ENCODE measurements at regions not wholly inside any gene's neighbourhood (a gene's known extent, or its start where the extent isn't known, plus 50 kb on each side); places are given as distances from the start of the nearest gene placed in this dataset.
"Not testable (repeated sequence)": the region's sequence is repeated elsewhere in the genome, so short reads cannot be mapped to it uniquely, and the experiment has no call there.

- not testable (repeated sequence) for DNase-seq (ENCODE audit: low spot score)
Measured at GRCh38 chr2:91571239-91571923, 2879.9 kb downstream of the RPIA start.

GRCh38 chr2:91573018-91573417 lies 2881.5 kb downstream of the RPIA start:
- not testable (repeated sequence) for DNase-seq (ENCODE audit: low spot score)

DNA sequence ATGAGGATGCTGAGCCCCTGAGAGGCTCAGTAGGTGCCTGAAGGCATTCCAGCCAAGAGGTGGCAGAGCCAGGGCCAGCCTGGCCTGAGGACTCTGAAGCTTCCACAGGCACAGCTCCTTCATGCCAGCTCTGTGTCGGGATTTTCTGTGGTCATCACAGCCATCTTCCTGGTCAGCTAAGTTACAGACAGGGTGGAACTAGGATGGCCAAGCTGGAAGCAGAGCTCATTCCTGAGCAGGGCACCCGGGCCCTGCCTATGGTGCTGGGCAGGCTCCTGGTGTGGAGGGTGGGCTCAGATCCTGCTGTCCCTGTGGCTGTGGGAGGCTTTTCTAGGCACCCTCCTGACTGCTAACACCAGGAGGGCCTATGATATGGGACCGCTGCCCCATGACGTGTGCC lies 2882.3 kb downstream of the RPIA start:
- not testable (repeated sequence) for DNase-seq (ENCODE audit: low spot score)

- DNase-seq (ENCODE audit: low spot score) = not testable (repeated sequence)
Measured at GRCh38 chr2:91574255-91574654, 2882.8 kb downstream of the RPIA start.

GRCh38 chr2:91575701-91576100 lies 2884.2 kb downstream of the RPIA start:
- DNase-seq (ENCODE audit: low spot score) = not testable (repeated sequence)

GRCh38 chr2:91577406-91577805 lies 2885.9 kb downstream of the RPIA start:
- DNase-seq (ENCODE audit: low spot score) = not testable (repeated sequence)

- not testable (repeated sequence) for DNase-seq (ENCODE audit: low spot score)
Measured at GRCh38 chr2:91578678-91579077, 2887.2 kb downstream of the RPIA start.

DNA sequence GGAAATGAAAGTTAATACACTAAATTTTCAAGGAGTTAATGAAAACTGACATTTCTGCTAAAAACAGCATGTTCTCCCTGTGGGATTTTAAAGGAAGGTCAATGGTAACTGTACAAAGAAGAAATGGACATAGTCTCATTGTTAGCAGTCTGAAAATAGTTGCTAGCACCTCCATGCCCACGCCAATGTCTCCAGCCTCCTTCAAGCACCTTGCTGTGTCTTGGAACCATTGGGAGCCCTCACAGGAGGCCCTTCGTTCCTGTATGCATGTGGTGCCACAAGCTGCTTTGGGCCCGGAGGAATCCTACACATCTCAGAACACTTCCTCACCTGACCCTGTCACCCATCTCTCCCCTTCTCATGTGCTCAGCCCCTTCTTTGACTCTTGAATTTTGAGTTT lies 2888.1 kb downstream of the RPIA start:
- not testable (repeated sequence) for DNase-seq (ENCODE audit: low spot score)

- not testable (repeated sequence) for DNase-seq (ENCODE audit: low spot score)
Measured at GRCh38 chr2:91580043-91580442, 2888.6 kb downstream of the RPIA start.

DNA sequence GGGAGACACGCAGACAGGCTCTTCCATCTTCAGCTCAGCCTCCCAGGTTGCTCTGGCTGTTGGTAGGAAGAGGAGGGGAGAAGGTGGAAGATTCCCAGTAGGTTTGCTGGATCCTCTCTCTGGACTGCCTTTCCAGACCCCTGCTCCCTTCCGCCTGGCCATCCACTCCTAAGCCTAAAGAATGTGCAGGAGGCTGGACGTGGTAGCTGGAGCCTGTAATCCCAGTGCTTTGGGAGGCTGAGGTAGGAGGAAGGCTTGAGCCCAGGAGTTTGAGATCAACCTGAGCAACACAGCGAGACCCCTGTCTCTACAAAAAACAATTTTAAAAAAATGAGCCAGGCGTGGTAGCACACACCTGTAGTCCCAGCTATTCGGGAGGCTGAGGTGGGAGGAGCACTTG lies 2895.6 kb downstream of the RPIA start:
- DNase-seq (ENCODE audit: low spot score) = not testable (repeated sequence)

GRCh38 chr2:91587908-91588535 lies 2896.5 kb downstream of the RPIA start:
- DNase-seq (ENCODE audit: low spot score) = not testable (repeated sequence)

GRCh38 chr2:91588782-91589223 lies 2897.3 kb downstream of the RPIA start:
- not testable (repeated sequence) for DNase-seq (ENCODE audit: low spot score)

GRCh38 chr2:91589454-91590328 lies 2898.2 kb downstream of the RPIA start:
- not testable (repeated sequence) for DNase-seq (ENCODE audit: low spot score)

DNA sequence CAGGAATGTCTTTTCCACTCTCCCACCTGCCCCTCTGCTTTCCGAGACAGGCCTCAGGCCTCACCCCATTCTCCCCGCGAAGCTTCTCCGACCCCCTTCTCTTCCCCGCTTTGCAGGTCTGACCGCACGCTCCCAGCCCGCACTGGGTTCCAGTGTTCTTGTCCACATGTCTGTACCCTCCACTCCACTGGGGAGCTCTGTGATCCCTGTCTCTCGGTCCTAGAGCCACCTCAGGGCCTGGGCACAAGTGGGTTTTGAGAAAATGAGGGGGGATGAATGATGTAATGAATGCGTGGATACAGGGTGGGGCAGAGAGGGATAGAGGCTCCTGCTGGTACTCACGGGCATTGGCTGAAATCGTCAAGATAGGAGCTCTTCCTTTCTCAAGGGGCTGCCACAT lies 2898.9 kb downstream of the RPIA start:
- DNase-seq (ENCODE audit: low spot score) = not testable (repeated sequence)

DNA sequence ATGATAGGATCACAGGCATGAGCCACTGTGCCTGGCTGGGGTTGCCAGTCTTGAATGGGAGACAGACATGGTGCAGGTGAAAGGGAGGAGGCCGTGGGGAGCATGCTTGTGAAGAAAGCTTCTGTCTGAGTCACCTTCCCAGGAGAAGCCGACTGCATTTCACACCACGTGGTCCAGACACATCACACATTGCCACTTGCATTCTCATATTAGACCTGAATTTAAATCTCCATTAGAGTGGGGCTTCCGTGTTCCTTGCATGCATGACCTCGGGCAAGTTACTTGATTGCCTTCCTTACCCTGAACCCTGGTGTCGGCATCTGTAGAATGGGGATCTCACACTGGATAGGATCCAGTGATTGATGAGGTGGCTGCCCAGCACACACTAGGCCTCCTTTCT lies 2899.6 kb downstream of the RPIA start:
- not testable (repeated sequence) for DNase-seq (ENCODE audit: low spot score)

- not testable (repeated sequence) for DNase-seq (ENCODE audit: low spot score)
Measured at GRCh38 chr2:91597436-91597835, 2906.0 kb downstream of the RPIA start.

- DNase-seq (ENCODE audit: low spot score) = peak; percentile 17
Measured at GRCh38 chr2:91598519-91598918, 2907.0 kb downstream of the RPIA start.

DNA sequence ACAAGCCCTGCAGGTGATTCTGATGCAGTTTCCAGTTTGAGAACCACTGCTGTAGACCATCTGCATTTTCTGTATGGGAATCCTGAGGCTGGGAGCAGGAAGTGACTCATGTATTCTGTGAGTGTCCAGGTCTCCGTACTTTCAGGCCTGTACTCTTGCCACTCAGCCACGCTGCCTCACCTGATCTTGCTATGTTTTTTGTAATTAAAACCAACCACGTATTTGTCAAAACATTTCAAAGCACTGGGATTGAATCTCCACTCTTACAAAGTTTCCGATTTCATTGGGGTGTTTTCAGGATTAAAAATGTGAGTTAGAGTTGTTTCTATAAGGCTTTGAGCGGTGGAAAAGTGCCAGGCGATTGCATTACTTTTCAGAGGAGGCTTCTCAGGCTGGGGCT lies 2907.5 kb downstream of the RPIA start:
- not testable (repeated sequence) for DNase-seq (ENCODE audit: low spot score)

DNA sequence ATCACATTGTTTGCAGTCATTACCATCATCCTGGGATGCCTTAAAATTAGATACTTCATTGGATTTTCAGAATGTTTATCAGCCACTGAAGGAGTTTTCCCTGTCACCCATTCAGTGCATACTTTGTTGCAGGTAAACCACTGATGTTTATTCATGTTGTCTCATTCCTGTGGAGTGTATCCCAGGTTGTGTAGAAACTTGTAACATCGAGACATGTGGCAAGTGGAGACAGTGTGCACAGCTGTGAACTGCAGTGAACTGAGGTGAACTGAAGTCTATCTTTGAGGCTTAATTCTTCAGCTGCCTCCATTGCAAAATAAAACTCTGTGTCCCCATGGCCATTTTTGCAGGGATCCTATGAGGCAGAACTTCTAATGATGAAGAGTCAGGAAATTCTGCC lies 2911.4 kb downstream of the RPIA start:
- not testable (repeated sequence) for DNase-seq (ENCODE audit: low spot score)

DNA sequence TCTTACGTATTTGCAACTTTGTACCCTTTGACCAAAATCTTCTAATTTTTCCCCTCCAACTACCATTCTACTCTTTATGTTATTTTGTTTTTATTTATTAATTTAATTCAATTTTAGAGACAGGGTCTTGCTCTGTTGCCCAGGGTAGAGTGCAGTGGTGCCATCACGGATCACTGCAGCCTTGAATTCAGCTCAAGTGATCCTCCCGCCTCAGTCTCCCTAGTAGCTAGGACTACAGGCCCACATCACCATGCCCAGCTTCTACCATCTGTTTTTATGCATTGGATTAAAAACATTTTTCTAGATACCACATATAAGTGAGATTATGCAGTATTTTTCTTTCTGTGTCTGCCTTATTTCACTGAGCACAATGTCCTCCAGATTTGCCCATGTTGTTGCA lies 2912.5 kb downstream of the RPIA start:
- DNase-seq (ENCODE audit: low spot score) = not testable (repeated sequence)

- DNase-seq (ENCODE audit: low spot score) = not testable (repeated sequence)
Measured at GRCh38 chr2:91604629-91605028, 2913.2 kb downstream of the RPIA start.

DNA sequence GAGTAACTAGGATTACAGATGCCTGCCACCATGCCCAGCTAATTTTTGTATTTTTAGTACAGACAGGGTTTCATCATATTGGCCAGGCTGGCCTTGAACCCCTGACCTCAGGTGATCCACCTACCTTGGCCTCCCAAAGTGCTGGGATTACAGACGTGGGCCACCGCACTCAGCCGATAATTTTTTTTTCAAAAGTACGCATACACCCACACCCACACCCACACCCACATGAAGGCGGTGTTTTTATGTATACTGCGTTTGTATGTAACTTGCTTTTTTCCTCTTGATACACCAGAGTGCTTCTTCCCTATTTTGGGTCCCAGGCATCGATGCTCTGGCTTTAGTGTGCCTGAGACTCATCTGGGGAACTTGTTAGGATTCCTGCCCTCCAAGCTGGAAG lies 2932.3 kb downstream of the RPIA start:
- DNase-seq (ENCODE audit: low spot score) = not testable (repeated sequence)

All from AG20443 (cell line).